NCI-H2171 (cell line): ENCODE measurements at regions not wholly inside any gene's neighbourhood (a gene's known extent, or its start where the extent isn't known, plus 50 kb on each side); places are given as distances from the start of the nearest gene placed in this dataset.

Experiments
- DNase-seq: peaks from one replicate; lab custom pipeline; 2025; lab: John Stamatoyannopoulos, UW

- no peak for DNase-seq
These were observed 1094.9 kb downstream of the MAT2B start for GRCh38 chr5:164600274-164600673.

- DNase-seq: no peak
These were observed 1095.6 kb downstream of the MAT2B start for GRCh38 chr5:164600929-164601535.

GRCh38 chr5:164608507-164608906 is 1103.1 kb downstream of the MAT2B start:
- DNase-seq: no peak

- DNase-seq: no peak
These were observed 1105.0 kb downstream of the MAT2B start for GRCh38 chr5:164610374-164610773.

- no peak for DNase-seq
These were observed 1109.3 kb downstream of the MAT2B start for GRCh38 chr5:164614707-164615106.

- no peak for DNase-seq
These were observed 1111.9 kb downstream of the MAT2B start for GRCh38 chr5:164617290-164617689.

GRCh38 chr5:164627021-164627420 is 1121.6 kb downstream of the MAT2B start:
- no peak for DNase-seq

- DNase-seq: no peak
These were observed 1131.0 kb downstream of the MAT2B start for GRCh38 chr5:164636456-164636855.

- DNase-seq: no peak
These were observed 1132.6 kb downstream of the MAT2B start for GRCh38 chr5:164637931-164638521.

GRCh38 chr5:164649266-164649665 is 1143.8 kb downstream of the MAT2B start:
- no peak for DNase-seq

GRCh38 chr5:164650427-164650826 is 1145.0 kb downstream of the MAT2B start:
- DNase-seq: no peak

- DNase-seq: no peak
These were observed 1146.3 kb downstream of the MAT2B start for GRCh38 chr5:164651546-164652275.

GRCh38 chr5:164652276-164652660 is 1146.8 kb downstream of the MAT2B start:
- DNase-seq: no peak

- DNase-seq: no peak
These were observed 1158.0 kb downstream of the MAT2B start for GRCh38 chr5:164663198-164663989.

GRCh38 chr5:164671640-164672039 is 1166.2 kb downstream of the MAT2B start:
- no peak for DNase-seq

- DNase-seq: no peak
These were observed 1166.8 kb downstream of the MAT2B start for GRCh38 chr5:164672205-164672604.

GRCh38 chr5:164672931-164673694 is 1167.7 kb downstream of the MAT2B start:
- no peak for DNase-seq

- DNase-seq: no peak
These were observed 1174.0 kb downstream of the MAT2B start for GRCh38 chr5:164679461-164679860.

GRCh38 chr5:164680216-164680615 is 1174.8 kb downstream of the MAT2B start:
- no peak for DNase-seq

- DNase-seq: no peak
These were observed 1175.5 kb downstream of the MAT2B start for GRCh38 chr5:164680812-164681520.

- DNase-seq: no peak
These were observed 1182.0 kb downstream of the MAT2B start for GRCh38 chr5:164687391-164687790.
